GM21381 (cell line): ENCODE measurements at regions not wholly inside any gene's neighbourhood (a gene's known extent, or its start where the extent isn't known, plus 50 kb on each side); places are given as distances from the start of the nearest gene placed in this dataset.

Source experiments
- ATAC-seq: cut with Tn5 transposase; IDR thresholded peaks from one replicate; pipeline ENCODE4 v1.9.1; 2021; ENCODE audit warnings: mild to moderate bottlenecking, moderate library complexity; ENCODE audit not compliant: unreplicated experiment

DNA sequence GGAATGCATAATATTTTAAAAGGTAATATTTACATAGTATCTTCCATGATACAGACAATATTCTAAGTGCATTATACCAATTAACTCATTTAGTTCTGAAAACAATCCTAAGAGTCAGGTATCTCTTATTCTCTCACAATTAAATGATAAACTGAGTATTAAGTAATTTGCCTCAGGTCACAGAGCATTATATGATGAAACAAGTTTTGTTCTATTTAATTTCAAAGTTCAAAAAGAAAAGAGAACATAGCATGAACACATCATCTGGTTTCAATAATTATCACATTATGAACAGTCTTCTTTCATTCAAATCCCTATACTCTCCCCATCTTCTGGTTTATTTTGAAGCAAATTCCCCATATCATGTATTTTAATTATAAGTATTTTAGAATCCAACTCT is 927.5 kb downstream of the ADGRL2 start:
- ATAC-seq, result no peak

- ATAC-seq, result no peak
These were observed 923.5 kb downstream of the ADGRL2 start for GRCh38 chr1:82724246-82724645.

GRCh38 chr1:82722608-82723007 is 921.9 kb downstream of the ADGRL2 start:
- ATAC-seq, result no peak

GRCh38 chr1:82721702-82722101 is 921.0 kb downstream of the ADGRL2 start:
- ATAC-seq, result no peak

DNA sequence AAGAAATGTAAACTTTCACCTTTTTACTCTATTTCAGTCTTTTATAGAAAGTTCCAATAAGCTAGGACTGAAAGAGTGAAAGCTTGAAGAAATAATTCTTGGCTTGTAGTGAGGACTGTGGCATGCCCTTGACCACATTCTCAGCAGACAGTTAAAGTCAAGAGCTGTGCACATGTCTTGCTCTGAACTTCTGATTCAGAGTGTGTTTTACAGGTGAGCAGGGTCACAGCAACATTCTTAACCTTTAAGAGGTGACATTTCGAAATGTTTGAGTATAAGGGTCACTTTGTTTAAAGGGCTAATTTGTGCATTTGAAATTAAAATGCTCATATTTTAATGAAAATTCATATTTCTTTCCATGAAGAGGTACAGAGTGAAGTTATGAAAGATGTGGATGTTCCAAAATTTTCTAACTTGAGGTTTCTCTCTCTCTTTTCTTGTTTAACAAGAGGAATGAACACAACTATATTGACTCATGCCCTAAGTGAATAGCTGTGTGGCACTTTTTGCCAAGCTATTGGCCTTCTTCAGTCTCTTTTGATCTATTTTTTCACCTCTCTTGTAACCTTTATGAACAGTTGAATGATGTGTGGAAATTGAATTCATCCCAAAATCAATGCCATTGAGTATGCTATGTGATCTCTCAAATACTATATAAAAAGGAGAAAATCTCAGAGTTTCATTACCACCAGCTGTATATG is 918.1 kb downstream of the ADGRL2 start:
- no peak for ATAC-seq

DNA sequence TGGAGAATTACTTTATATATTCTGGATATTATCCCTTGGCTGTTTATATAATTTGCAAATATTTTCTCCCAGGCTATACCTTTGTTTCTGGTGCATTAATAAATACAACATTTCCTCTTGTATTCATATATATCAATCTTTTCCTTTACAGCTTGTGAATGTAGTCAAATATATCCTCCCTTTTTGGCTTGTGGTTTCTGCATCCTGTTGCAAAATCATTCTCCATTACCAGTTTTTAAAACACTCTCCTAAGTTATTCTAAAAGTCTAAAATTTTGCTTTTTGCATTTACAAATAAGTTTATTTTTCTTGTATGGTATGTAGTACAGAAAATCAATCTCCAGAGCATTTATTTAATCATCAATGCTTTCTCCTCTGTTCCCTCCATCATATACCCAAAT is 909.4 kb downstream of the ADGRL2 start:
- ATAC-seq, result no peak

GRCh38 chr1:82707681-82708080 is 906.9 kb downstream of the ADGRL2 start:
- no peak for ATAC-seq

- ATAC-seq, result no peak
These were observed 906.0 kb downstream of the ADGRL2 start for GRCh38 chr1:82706741-82707140.

GRCh38 chr1:82704966-82705365 is 904.2 kb downstream of the ADGRL2 start:
- no peak for ATAC-seq

- ATAC-seq, result no peak
These were observed 903.7 kb downstream of the ADGRL2 start for GRCh38 chr1:82704393-82704792.

GRCh38 chr1:82703951-82704350 is 903.2 kb downstream of the ADGRL2 start:
- no peak for ATAC-seq

GRCh38 chr1:82700476-82700875 is 899.7 kb downstream of the ADGRL2 start:
- no peak for ATAC-seq

DNA sequence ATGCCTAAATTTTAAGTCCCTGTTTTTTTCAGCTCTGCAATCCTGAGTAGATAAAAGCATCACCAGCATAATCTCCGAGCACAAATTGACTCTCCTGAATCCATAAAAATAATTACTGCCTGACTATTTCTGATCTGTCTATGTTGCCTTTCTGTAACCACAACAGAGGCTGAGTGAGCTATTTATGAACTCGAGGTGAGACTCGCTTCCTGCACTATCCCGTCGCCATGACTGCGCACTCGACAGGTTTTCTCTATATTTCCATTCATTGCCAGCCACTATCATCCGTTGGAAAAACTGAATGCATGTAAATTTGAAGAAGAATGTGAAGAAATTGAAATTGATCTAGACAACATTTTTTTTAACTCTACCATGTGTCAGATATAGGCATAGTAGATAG is 897.2 kb downstream of the ADGRL2 start:
- ATAC-seq, result no peak

DNA sequence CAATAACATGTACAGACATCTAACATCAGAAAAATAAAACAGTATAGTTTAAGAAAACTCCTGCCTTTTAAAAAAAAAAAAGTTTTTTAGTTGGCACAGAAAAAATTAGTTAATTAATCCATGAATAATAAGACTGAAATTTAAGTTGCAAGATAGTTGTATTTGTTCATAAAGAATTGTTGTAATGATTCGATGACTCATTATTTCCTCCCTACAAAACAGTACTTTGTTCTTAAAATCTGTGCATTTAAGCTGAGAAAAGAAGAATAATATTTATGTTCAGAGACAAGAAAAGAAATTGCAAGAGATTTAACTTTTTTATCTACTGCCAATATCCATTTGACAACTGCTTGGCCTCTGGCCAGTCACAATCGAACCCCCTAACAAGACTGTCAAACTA is 894.7 kb downstream of the ADGRL2 start:
- ATAC-seq, result no peak

- no peak for ATAC-seq
These were observed 889.7 kb downstream of the ADGRL2 start for GRCh38 chr1:82690411-82690810.

DNA sequence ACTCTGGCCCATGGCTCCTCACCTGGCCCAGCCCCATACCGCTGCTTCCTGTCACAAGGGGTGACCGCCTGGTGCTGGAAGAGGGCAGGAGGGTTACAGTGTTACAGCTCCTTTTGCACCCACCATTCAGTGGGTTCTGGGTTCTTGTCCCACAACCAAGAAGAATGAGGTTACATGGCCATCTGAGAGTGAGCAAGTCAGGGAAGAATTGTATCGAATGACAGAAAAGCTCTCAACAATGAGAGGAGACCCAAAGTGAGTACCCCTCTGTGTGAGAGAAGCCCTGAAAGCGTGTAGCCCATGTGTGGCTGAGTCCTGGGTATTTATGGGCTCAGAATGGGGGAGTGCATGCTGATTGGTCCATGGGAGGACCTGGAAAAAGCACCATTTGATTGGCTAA is 888.5 kb downstream of the ADGRL2 start:
- ATAC-seq, result no peak

DNA sequence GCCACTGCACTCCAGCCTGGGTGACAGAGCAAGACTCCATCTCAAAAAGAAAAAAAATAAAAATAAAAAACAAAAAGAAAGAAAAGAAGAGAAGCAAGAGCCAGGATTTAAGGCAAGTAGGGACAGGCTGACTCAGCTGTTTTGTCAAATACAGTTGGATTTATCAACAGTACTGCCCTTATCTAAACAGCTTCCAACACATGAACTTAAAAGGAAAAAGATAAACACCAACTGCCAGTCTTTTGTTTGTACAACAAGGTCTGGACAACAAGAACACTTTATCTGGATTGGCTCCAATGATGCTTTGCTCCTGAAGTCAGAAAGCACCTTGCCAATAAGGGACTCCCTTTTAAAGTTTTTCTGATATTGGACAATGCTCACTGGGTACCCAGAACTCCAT is 886.0 kb downstream of the ADGRL2 start:
- ATAC-seq, result no peak

DNA sequence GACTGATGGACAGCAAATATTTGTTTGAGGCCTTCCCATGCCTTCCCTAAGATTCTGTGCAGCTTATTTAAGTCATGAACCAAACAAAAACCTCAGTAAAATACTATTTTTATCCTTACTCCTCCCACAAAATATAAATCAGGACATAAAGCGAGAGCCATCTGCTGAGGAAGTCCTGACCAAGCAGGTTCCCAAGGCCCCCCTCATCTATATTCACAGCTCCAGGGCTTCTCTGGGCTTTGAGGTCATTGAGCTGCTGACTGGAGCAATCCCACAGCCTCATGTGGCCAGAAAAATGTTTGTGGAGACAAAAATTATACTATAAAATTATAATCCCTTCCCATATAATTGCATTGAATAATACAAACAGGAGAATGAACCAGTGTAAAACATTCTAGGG is 846.2 kb downstream of the ADGRL2 start:
- no peak for ATAC-seq

DNA sequence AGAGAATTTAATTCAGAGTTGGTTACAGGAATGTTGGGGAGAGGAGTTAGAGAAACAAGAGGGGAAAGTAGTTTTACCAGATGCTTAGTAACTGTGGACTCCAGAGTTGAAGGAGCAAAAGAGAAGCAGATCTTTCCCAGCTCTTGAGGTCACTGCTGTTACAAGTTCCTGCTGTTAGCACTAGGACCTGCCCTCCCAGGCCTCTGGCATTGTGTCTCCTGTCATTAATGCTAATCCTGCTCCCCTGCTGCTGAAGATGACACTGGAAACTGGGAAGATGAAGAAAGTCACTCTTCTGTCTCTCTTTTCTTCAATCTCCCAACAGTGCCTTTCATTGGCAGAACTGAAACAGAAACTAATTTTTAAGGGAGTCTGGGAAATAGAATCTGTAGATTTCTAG is 845.6 kb downstream of the ADGRL2 start:
- no peak for ATAC-seq

DNA sequence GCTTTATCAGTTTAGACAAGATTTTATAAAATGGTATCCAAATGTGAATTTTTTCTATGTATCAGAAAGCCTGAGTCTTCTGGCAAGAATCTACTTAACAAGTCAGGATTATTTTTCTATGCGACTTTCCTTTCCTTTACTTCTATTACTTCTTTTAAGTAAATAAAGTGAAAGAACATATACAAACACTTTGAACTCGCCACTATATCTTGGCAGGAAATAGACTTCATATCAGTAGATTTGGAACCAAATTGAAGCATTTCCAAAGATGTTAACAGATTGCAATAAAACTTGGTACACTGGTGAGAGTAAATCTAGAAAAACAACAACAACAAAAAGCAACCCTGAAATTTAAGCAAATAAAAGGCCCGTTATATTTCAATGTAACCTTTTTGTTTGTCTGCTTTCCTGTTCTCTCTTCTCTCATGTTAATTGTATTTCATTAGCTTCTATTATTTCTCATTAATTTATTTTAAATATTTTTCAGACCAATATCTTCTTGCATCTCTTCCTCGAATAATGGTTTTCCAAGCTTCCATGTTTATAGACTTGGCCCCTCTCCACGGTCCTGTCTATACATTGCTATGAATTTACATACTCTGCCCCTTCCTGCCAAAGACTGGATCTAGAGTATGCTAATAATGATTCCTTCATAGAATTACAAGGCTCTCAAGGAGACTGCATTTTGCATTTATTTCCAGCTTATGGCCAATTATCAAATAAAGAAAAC is 843.6 kb downstream of the ADGRL2 start:
- no peak for ATAC-seq

DNA sequence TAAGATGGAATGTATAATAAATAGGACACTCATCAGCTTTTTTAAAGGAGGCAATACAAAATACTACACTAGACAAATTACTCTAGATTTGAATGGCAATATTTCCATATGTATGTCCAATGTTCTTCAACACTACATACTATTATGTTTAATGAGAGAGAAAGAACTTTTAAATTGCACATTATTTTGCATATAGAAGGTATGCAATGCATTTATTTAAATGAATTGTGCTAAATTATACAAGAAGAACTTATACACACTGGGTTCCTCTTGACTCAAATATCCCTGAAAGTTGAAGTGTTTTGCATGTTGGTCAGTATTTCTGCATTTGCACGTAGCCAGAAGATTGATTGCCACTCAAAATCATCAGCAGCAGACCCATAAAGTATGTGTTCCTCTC is 839.6 kb downstream of the ADGRL2 start:
- ATAC-seq, result no peak

DNA sequence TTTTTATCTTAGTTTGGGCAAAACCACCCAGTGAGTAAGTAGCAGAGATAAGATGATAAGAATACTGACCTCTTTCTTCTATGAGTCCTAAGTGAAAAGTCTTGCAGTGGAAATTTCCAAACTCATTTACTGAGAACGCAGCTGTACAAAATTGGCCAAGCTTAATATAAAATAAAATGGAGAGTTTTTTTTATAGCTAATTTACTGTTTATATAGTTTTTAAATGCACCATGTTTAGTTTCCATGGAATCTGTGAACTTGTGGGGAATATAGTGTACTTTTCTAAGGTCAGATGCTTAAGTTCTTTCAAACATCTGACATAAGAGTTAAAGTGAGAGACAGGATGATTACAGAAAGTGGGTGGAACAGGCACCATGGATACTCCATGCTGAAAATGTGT is 833.5 kb downstream of the ADGRL2 start:
- no peak for ATAC-seq

GRCh38 chr1:82632155-82632554 is 831.4 kb downstream of the ADGRL2 start:
- no peak for ATAC-seq
